Putamen (tissue), 1 donor: ENCODE measurements at regions not wholly inside any gene's neighbourhood (a gene's known extent, or its start where the extent isn't known, plus 50 kb on each side); places are given as distances from the start of the nearest gene placed in this dataset.

Experiments used
- DNase-seq: peaks from one replicate; pipeline ENCODE4 v3.0.0-alpha.2; 2016; ENCODE audit warnings: low spot score

DNA sequence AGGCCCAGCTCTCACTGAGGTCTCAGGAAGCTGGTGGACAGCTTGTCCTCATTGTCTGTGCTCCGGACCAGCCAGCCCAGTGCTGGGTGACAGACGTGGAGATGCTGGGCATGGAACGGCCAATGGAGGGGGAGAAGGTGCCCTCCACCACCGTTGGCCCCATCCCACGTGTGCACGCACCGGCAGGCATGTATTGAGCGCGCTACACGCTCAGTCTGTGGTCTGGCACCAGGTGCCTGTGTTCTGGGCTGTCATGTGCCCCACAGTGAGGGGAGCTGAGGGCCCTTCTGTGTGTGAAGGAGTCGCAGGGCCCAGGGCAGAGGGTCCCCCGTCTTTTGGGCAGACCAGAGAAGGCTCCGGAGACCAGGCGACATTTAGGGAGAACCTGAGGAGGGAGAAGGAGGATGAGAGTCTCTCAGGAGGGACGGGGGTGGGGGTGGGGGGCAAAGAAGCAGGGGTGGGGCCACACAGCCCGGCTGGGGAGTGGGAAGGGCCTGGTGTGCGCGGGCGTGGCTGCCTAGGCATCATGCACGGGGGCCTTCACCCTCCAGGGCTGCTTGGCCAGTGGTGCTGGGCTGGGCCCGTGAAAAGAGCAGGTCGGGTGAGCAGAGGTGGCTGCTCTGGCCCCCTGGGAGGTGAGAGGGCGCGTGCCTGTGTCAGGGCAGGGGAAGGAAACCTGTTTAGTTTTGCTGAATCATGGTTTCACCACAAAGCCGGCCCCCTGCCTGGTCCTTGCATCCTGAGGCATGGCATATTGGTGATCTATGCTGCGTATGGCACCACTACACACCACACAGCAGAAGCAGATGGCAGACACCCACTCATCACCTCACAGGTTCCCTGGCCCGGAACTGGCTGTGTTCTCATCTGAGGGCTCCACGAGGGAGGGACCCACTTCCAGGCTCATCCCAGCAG, 86.7 kb upstream of the TTC34 start:
- DNase-seq = no peak

DNA sequence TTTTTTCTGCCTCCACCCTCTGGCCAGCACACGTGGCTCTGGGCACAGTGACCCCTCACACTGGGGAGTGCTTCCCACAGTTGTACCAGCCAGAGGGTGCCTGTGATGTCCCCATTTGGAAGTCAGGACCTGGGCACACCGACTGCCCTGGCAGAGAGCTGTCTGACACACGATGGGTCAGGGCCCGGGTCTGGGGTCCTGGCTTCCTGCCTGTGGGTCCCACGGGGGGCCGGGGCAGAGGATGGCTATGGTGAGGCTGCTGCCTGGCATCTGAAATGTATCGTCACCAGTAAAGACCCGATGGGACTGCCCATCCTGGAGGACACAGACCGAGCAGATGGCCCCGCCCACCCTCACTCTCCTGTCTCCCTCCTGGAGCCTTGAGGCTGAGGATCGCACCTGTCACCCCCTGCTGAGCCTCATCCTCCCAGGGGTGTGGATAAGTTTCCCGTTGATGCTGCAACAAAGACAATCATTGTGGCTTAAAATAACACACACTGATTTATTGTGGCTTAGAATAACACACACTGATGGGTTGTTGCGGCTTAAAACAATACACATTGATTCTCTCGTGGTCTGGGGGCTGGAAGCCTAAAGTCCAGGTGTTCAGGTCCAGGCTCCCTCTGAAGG, 88.8 kb upstream of the TTC34 start:
- no peak for DNase-seq

GRCh38 chr1:2891923-2892448, 90.5 kb upstream of the TTC34 start:
- no peak for DNase-seq

GRCh38 chr1:2893473-2894120, 92.1 kb upstream of the TTC34 start:
- no peak for DNase-seq

- no peak for DNase-seq
Observed at GRCh38 chr1:2894381-2895041, 93.0 kb upstream of the TTC34 start.

DNA sequence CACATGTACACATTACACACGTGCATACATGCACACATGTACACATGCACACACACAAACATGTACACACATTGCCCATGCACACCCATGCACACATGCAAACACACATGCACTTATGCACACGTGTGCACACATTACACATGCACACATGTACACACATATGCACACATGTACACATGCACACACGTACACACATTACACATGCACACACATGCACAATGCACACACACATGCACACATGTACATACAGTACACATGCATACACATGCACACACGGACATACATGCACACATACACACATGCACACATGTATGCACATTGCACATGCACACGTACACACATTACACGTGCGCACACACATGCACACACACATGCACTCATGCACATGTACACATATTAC, 95.3 kb upstream of the TTC34 start:
- no peak for DNase-seq

GRCh38 chr1:2903226-2903625, 101.7 kb upstream of the TTC34 start:
- no peak for DNase-seq

GRCh38 chr1:2904191-2904590, 102.7 kb upstream of the TTC34 start:
- no peak for DNase-seq

- no peak for DNase-seq
Observed at GRCh38 chr1:2905356-2905755, 103.9 kb upstream of the TTC34 start.

GRCh38 chr1:2906085-2906484, 104.6 kb upstream of the TTC34 start:
- DNase-seq = peak; percentile 18

- no peak for DNase-seq
Observed at GRCh38 chr1:2906620-2907019, 105.1 kb upstream of the TTC34 start.

DNA sequence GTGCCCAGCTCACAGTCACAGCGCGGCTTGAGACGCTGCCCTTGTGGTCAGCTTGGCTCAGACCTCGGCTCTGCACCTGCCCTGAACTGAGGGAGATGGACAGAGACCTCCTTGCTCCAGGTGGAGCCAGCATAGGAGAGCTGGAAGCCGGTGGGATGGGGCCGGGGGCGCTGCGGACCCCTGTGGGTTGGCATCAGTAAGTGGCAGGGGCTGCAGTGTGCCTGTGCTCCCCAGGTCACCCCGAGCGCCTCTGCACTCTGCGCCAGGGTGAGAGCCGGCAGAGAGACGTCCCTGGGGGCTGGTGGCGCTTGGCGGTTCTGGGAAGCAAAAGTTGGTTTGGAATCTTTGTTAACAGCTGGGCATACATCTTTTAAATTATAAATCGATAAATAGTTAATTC, 105.6 kb upstream of the TTC34 start:
- DNase-seq = no peak

- no peak for DNase-seq
Observed at GRCh38 chr1:2908081-2908480, 106.6 kb upstream of the TTC34 start.

DNA sequence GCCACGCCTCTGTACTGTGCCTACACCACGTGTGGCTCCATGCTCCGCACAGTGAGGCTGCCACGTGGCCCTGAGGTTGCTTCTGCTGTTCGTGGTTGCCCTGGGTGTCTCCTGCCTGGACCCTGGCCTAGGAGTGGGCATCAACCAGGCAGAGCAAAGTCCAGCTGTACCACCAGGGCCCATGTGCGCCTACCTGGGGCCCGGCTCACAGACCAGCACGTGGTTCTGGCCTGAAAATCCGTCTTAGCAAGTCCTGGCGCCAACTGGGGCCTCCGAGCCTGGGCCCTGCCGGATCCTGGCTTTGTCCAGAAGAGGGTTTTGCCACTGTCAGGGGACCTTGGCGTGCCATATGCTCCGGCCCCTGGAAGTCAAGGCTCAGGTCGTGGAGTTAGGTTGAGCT, 107.1 kb upstream of the TTC34 start:
- DNase-seq = no peak

DNA sequence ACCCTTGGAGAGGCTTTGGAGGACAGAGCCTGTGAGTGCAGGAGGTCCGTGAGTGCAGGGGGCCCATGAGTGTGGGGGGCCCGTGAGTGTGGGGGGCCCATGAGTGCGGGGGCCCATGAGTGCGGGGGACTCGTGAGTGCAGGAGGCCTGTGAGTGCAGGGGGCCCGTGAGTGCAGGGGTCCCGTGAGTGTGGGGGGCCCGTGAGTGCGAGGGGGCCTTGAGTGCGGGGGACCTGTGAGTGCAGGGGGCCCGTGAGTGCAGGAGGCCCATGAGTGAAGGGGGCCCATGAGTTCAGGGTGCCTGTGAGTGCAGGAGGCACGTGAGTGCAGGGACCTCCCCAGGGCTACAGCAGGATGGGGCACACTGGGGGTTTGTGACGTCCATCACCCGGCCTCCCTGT, 108.3 kb upstream of the TTC34 start:
- DNase-seq = no peak

DNA sequence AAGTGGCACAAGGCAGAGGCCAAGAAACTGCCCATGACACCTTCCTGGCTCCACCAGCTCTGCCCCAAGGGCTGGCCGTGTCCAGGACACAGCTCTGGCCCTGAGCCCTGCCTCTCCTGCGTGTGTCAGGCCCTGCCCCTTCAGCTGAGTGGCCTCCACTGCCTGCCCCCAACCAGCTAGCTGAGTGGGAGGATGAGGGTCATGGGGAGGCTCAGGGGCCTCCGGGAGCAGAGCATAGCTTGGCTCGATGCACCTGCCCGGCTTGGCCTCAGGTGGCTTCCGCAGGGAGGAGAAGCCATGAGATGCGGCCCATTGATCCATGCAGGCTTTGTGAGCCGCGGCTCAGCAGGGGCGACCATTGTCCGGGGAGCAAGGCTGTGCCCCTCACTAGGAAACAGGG, 108.7 kb upstream of the TTC34 start:
- DNase-seq = no peak

GRCh38 chr1:2911421-2912178, 109.7 kb upstream of the ACTRT2 start:
- no peak for DNase-seq

- DNase-seq = no peak
Observed at GRCh38 chr1:2912424-2913061, 108.7 kb upstream of the ACTRT2 start.

- no peak for DNase-seq
Observed at GRCh38 chr1:2913091-2913490, 108.2 kb upstream of the ACTRT2 start.

DNA sequence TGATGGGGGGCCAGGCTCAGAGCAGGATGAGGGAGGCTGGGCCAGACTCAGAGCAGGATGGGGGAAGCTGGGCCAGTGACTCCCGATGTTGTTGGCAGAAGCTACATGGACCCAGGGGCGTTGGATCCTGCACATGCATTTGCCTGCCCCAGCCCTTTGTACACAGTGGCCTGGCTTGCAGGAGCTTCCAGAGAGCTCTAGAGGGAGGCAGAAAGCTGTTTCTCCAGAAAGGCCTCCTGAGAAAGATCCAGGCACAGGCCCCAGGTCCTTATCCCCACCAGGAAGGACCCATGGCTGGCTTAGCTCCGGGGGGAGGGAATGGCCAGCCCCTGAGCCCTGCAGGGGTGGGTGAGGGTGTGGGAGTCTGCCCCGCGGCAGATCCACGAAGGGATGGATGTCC, 106.6 kb upstream of the ACTRT2 start:
- peak; percentile 26 for DNase-seq

DNA sequence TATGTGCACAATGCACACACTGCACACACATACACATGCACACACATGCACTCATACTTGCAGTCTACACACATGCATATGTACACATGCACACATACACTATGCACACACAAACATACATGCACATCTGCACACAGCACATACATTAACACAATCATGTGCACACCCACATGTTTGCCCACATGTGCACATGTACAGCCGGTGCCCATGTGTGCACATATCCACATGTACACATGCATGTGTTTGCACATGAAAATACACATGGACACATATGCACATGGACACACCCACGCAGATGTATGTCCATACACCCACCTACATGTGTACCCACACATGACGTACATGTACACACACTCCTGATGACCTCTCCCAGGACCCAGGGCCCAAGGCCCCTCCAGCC, 105.1 kb upstream of the ACTRT2 start:
- no peak for DNase-seq
